22Rv1 (cell line): ENCODE measurements at regions not wholly inside any gene's neighbourhood (a gene's known extent, or its start where the extent isn't known, plus 50 kb on each side); places are given as distances from the start of the nearest gene placed in this dataset.

Experiments
- H3K27ac ChIP-seq: fragments of 450-650 bp; 2 replicates; pipeline ENCODE4 v1.5.1; 2017
- CTCF ChIP-seq: fragments of 450-650 bp; IDR thresholded peaks from 2 replicates; pipeline ENCODE4 v1.5.1; 2017; ENCODE audit warnings: mild to moderate bottlenecking
- ZFX ChIP-seq: fragments of 450-650 bp; IDR thresholded peaks from 2 replicates; pipeline ENCODE4 v1.6.1; 2017; ENCODE audit warnings: antibody characterized with exemption, borderline replicate concordance

- TF ChIP-seq CTCF (no peak), ZFX (no peak)
- H3K27ac ChIP-seq = no peak overlapping the region
These were observed 346.8 kb downstream of the TRIM36 start for GRCh38 chr5:114822863-114823262.

- TF ChIP-seq CTCF = no peak
- TF ChIP-seq ZFX = no peak
- H3K27ac ChIP-seq = no peak overlapping the region
These were observed 347.3 kb downstream of the TRIM36 start for GRCh38 chr5:114822436-114822835.

GRCh38 chr5:114790403-114790792 lies 379.3 kb downstream of the TRIM36 start:
- TF ChIP-seq ZFX (no peak), CTCF (no peak)
- H3K27ac ChIP-seq = no peak overlapping the region

GRCh38 chr5:114789773-114790402 lies 379.8 kb downstream of the TRIM36 start:
- TF ChIP-seq CTCF (peak; percentile 79), ZFX (no peak)
- H3K27ac ChIP-seq = no peak overlapping the region

GRCh38 chr5:114782869-114783268 lies 386.8 kb downstream of the TRIM36 start:
- TF ChIP-seq CTCF = peak; percentile 23; the same call in 1 of the 2 replicates
- TF ChIP-seq ZFX = no peak
- H3K27ac ChIP-seq = no peak overlapping the region

- TF ChIP-seq CTCF (no peak), ZFX (no peak)
- no peak overlapping the region for H3K27ac ChIP-seq
These were observed 387.5 kb downstream of the TRIM36 start for GRCh38 chr5:114782177-114782576.

- TF ChIP-seq ZFX (no peak), CTCF (no peak)
- no peak overlapping the region for H3K27ac ChIP-seq
These were observed 389.4 kb downstream of the TRIM36 start for GRCh38 chr5:114780290-114780689.
